Uterus (tissue), 2 donors: ENCODE measurements at regions not wholly inside any gene's neighbourhood (a gene's known extent, or its start where the extent isn't known, plus 50 kb on each side); places are given as distances from the start of the nearest gene placed in this dataset.

Experiments used
- POLR2A ChIP-seq, 2 donors: fragments of 450-650 bp; IDR thresholded peaks; one replicate each; pipeline ENCODE4 v1.6.1; 2016; ENCODE audit warnings: antibody characterized with exemption in 2 of 2, mild to moderate bottlenecking in 1 of 2, moderate library complexity in 1 of 2
- TF ChIP-seq, protein P1 (sequence below), 4 experiments: fragments of 200-600 bp in 2 of 4; fragments of 450-650 bp in 2 of 4; sonication (generic) in 2 of 4; IDR thresholded peaks; one replicate each; pipeline ENCODE4 v1.5.1; 2016 to 2019; ENCODE audit warnings: antibody characterized with exemption in 4 of 4, mild to moderate bottlenecking in 2 of 4, moderate library complexity in 1 of 4

DNA sequence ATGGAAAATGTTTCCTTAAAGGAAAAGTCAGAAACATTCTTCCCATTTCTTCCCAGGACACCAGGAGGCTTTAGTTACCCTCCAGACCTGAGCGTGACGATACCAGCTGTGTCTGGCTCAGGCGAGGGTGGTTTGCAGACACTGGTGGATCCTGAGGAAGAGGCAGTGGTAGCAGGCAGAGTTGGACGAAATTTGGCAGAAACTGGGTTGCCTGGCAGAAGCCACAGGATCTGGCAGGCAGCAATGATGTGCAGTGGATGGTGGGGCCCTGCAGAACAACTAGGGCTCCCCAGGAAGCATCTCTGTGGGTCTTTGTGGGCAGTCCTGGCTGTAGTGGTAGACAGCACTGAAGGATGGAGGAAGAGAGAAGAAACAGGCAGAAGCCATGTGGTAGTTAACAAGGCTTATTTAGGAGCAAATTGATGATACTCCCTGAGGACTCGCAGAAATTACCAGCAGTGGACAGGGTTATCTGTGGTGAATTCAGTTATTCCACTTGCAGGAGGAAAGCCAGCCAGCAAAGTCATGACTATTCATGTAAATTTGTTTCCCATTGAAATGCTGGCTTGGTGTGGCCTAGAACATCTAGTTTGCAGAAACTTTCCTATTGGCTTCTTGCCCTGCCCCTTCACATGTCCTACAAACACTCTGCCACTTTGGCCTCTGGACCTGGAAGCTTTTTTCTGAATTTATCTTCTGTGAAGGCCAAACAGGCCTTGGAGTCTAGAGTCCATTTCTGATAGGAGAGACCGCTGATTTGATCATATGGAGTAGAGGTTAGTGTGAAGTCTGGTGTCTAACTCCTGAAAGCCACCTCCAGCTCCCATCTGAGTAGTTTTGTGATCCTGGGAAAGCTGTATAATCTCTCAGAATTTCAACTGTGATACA is 212.0 kb downstream of the DMRT2 start:
- TF ChIP-seq, protein P1, sequence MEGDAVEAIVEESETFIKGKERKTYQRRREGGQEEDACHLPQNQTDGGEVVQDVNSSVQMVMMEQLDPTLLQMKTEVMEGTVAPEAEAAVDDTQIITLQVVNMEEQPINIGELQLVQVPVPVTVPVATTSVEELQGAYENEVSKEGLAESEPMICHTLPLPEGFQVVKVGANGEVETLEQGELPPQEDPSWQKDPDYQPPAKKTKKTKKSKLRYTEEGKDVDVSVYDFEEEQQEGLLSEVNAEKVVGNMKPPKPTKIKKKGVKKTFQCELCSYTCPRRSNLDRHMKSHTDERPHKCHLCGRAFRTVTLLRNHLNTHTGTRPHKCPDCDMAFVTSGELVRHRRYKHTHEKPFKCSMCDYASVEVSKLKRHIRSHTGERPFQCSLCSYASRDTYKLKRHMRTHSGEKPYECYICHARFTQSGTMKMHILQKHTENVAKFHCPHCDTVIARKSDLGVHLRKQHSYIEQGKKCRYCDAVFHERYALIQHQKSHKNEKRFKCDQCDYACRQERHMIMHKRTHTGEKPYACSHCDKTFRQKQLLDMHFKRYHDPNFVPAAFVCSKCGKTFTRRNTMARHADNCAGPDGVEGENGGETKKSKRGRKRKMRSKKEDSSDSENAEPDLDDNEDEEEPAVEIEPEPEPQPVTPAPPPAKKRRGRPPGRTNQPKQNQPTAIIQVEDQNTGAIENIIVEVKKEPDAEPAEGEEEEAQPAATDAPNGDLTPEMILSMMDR (IDR thresholded peaks at IDR 0.05): no peak
- TF ChIP-seq POLR2A (IDR thresholded peaks at IDR 0.05): no peak
